NCI-H2081 treated with DMSO at 0.1 percent for 48 hours (cell line): ENCODE measurements at regions not wholly inside any gene's neighbourhood (a gene's known extent, or its start where the extent isn't known, plus 50 kb on each side); places are given as distances from the start of the nearest gene placed in this dataset.

Source experiments
- DNase-seq: peaks from one replicate; lab custom pipeline; 2025; lab: John Stamatoyannopoulos, UW

- no peak for DNase-seq
Observed at GRCh38 chr5:84685121-84685894, 300.6 kb upstream of the EDIL3 start.

DNA sequence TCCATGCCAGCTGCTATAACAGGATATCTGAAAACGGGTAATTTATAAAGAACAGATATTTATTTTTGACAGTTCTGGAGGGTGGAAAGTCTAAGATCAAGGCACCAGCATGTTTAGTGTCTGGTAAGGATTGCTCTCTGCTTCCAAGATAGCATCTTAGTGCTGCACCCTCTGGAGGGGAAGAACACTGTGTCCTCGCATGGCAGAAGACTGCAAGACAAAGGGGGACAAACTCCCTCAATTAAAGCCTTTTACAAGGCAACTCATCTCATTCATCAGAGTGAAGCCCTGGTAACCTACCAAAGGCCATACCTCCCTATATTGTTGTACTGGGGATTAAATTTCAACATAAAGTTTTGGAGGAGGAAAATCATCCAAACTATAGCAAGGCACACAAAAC, 298.9 kb upstream of the EDIL3 start:
- DNase-seq, result no peak

GRCh38 chr5:84682531-84682930, 297.9 kb upstream of the EDIL3 start:
- DNase-seq, result no peak

GRCh38 chr5:84680908-84681307, 296.2 kb upstream of the EDIL3 start:
- DNase-seq, result no peak

DNA sequence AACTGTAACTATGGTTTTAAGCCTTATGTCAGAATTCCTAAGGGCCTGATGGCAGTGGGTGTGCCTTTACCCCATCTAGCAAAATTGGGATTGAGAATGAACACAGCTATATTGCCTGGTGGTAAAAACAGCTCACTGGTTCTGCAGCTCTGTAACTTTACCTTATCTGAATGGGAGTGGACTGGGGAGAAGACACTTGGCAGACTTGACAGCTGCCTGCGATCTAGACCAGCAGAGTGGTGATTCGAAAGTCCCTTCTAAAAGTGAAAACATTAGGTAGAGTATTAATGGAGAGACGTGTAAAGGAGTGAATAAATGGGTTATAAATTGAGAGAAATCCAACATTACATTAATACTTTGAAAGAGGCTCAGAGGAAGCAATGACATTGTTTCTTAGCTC, 289.1 kb upstream of the EDIL3 start:
- no peak for DNase-seq

DNA sequence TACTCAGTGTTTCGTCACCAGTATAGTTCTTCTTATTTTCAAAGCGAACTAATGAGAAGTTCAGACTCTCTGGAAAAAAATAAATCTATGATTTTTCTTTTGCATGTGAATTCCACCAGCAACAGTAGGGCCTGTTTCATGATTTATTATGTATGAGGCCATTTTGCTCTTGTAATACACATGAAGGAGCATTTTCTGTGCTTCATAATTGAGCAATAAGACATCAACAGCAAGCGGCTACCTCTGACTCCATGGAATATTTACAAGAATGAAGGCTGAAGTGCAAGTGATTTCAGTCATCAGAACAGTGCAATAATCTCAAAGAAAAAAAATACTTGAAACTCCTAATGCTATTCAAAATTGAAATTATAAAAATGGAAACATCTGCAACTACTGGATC, 282.9 kb upstream of the EDIL3 start:
- no peak for DNase-seq

GRCh38 chr5:84650429-84650828, 265.7 kb upstream of the EDIL3 start:
- no peak for DNase-seq

GRCh38 chr5:84647581-84647980, 262.9 kb upstream of the EDIL3 start:
- DNase-seq, result no peak

DNA sequence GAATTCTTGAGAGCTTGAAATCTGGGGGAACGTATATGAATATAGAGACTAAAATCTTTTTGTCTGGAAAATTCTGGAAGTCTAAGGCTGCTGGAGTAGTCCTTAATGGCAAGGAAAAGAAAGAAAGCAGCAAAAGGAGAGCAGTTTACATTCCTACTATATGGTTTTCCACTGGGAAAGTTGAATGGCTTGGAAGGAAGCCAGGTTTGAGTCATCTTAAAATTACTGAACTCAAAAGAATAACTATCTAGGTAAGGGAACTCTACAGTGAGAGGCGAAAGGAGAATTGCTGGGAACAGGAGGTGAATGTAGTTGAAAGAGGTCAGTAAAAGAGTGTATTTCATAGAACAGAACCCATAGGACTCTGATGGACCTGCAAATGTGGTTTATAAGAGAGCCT, 258.1 kb upstream of the EDIL3 start:
- no peak for DNase-seq

DNA sequence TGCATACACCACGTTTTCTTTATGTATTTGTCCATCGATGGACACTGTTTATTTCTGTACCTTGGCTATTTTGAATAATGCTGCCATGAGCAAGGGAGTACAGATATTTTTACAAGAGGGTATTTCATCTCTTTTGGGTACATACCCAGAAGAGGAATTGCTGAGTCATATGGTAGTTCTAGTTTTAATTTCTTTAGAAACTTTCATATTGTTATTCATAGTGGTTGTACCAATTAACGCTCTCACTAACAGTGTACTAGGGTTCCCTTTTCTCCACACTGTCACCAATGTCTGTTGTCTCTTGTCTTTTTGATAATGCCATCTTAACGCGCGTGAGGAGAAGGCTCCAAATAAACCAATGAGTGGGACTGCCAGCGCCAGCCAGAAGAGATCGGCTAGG, 257.6 kb upstream of the EDIL3 start:
- no peak for DNase-seq

- DNase-seq, result no peak
Observed at GRCh38 chr5:84637662-84638375, 253.1 kb upstream of the EDIL3 start.

DNA sequence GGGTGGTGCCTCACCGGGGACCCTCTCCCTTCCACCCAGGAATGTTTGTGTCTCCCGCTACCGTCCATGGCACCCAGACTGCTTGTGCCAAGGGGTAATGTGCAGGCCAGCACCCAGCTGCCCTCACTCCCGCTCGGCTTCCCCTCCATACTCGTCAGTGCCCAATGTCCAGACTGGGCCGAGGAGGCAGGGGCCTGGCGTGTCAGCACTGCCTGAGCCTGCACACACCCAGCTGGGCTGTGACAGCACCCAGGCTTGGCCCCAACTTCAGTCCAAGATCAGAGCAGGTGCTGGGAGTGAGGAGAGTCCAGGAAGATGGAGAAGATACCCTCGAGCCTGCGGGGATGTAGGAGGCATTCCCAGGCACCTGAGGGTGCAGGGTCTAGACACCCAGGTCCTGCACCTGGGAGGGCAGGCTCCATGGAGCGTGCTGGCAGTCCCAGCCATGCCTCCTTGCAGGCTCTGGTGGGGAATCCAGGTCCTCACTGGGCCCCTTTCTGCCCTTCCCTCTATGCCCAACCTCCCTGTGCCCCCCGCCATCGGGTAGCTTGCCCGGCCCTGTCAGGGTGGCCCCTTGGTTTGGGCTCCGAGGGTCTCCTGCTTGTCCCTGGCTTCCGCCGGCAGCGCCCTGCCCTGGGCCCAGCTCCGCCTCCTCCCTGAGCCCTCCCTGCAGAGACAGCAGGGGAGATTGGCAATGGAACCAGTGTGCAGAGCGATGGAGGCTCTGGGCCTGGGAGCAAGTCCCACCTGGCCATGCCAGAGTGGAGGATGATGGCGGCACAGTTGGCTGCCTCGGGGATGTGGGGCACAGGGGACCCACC, 250.8 kb upstream of the EDIL3 start:
- DNase-seq, result no peak

DNA sequence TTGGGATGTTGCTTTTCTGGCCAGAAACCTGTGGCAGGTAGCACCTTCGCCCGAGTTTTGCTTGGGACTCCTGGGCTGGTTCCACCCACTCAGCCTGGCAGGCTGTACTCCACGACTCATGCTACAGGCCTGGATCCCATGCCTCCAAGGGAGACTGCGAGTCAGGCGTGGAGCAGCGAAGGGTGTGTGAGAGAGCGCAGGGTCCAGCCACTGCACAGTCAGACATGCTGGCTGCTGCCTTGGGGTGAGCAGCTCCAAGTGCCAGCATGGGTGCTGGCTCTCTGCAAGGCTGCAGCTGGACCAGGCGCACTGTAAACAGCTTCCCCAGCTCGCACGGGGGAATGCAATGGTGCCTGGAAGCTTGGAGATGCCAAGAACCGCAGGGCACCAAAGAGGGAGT, 249.6 kb upstream of the EDIL3 start:
- no peak for DNase-seq

DNA sequence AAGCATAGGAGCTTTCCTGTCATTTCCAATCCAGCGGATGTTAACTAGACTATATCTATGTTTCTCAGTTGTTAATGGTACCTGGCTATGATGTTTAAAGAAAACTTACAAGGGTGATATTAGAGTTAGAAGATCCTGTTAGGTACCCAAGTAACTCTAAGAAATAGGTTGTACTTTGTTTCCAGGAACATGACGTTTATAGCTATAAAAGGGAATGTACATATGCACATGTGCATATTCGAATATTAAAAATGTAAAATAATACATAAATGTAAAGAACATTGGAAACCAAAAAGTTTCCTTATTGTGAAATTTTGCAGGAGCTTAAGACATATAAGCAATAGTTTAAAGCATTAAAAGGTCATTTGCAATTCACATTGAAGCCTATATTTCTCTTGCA, 247.7 kb upstream of the EDIL3 start:
- no peak for DNase-seq

DNA sequence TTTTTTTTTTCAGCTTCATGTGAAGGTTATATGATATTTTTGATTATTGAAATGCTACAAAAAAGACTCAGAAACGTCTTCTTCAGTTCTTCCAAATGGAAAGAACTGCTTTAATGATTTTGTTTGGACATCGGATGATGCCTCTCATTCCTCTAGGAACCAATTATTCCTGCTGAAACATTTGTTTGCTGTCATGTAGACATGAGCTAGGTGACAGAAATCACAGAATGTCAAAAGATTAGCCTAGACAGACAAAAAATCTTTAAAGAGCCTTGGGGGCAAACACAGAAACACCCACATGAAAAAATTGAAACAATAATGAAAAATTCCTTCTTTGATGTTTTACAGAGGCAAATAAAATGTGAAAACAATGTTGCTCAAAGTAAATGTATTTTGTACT, 244.2 kb upstream of the EDIL3 start:
- no peak for DNase-seq

GRCh38 chr5:84623019-84623418, 238.3 kb upstream of the EDIL3 start:
- DNase-seq, result no peak

GRCh38 chr5:84622461-84622860, 237.8 kb upstream of the EDIL3 start:
- no peak for DNase-seq

- DNase-seq, result no peak
Observed at GRCh38 chr5:84618262-84618661, 233.6 kb upstream of the EDIL3 start.

- no peak for DNase-seq
Observed at GRCh38 chr5:84614906-84615305, 230.2 kb upstream of the EDIL3 start.

DNA sequence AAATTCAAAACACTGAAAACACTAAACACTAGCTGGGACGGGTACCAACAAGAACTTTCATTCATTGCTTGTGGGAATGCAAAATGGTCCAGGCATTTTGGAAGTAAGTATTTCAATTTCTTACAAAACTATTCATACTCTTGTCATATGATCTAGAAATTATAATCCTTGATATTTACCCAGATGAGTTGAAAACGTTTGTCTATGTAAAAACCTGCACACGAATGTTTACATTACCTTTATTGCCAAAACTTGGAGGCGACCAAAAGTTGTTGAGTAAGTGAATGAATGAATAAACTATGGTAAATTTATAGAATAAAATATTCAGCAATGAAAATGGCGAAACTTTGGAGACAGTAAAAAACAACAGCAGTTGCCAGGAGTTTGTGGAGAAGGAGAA, 222.1 kb upstream of the EDIL3 start:
- no peak for DNase-seq

DNA sequence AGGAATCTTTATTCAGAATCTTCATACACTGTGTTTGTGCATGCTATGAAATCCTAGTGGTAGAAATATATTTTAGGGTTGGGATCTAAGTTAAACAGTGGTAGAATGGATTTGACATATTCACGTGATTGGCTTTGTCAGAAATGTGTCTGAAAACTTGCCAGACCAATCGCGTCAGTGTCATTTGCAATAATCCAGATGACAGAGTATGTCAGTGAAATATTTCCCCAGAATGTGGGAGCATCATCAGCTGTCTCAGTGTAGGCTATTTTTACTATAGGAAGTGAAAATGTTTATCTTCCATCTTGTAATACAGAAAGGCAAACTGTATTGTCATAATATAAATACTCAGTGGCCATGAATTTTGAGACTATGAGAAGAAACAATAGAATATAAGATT, 220.6 kb upstream of the EDIL3 start:
- DNase-seq, result no peak

DNA sequence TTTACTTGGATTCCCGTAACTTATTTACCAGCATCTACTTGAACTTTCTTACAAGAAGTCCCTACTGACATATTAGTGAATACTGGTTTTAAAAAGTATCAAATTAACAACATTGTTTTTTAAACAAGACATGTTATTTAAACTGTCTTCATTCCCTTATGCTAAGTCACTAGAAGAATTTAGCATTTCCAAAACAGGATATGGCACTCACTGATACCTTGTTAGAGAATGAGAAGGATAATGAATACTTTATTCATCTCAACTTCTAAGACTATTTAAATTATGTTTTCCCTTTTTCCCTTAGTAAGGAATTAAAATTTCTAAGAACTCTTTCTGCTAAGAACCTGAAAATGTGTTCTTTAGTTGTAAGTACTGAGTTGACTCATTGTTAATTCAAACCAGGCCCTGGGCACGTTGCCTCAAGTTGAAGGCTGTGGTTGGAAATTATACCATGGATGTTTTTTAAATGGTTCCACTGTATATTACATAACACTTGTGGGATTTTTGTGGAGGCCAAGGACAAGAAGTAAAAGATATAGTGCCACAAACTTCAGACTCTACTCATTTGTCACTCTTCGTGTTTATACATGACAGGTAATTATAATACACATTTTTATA, 219.0 kb upstream of the EDIL3 start:
- no peak for DNase-seq

GRCh38 chr5:84602371-84602771, 217.7 kb upstream of the EDIL3 start:
- DNase-seq, result no peak
